HS-5 (cell line): ENCODE measurements at regions not wholly inside any gene's neighbourhood (a gene's known extent, or its start where the extent isn't known, plus 50 kb on each side); places are given as distances from the start of the nearest gene placed in this dataset.
"Not testable (repeated sequence)": the region's sequence is repeated elsewhere in the genome, so short reads cannot be mapped to it uniquely, and the experiment has no call there.

Experiments
- DNase-seq: peaks from one replicate; pipeline ENCODE4 v3.0.0-alpha.2; 2012; ENCODE audit warnings: low read depth

DNA sequence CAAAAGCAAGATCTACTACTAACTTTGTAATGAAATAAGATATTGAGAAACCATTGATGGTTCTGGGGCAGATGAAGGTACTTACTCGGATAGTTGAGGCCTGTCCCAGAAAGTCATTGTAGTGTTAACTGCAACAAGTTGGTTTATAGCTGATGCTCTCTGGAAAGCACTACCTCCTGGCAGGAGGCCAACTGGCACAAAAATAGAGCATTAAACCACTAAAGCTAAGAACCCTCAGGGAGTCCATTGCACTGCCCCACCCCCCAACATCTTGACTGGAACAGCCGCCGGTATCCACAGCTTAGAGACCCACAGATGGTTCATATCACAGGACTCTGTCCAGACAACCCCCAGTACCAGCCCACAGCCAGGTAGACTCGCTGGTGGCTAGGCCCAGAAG is 552.5 kb upstream of the CRIM1 start:
- DNase-seq = no peak

DNA sequence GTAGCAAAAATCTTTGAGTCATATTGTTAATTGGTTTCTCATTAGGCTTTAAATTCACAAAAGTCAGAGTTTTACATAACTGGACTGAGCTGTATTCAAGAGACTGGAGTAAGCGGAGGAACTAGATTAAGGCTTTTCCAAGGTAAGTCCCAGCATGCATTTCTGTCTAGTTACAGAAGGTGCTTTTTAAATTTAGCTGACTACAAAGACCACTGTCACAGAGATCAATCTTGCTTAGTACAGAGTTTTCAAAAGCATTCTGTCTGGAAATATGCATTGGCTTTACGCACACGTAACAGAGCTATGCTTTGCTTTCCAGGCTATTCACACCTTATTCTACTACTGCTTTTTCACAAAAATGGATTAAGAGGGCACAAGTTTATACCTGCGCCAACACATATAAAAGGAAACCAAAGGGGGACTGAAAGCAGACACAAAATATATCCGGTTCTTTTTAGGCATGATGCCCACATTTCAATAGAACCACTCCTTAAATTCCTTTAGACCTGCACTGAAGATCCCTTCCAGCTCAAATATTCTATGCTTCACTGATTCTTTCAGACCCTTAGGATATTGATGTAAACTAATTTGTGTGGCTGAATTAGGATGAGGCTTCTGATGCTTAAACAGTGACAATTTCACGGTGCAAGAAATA is 560.7 kb upstream of the CRIM1 start:
- no peak for DNase-seq

DNA sequence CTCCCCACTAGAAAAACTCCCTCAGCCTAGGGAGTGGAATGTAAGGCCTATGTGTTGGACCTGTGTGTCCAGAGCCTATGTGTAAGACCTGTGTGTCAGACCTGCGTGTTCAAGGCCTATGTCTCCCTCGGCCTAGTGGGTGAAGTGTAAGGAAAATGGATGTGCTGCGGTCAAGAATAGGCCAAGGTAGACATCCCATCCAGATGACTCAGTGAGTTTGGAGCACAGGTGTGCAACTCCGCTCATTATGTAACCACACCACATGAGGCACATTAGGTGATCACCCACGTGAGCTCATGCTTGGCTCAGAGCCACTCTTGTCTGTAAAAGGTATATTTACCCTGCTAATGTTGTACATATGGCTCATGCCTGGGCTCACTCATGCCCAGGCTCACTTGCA is 565.3 kb upstream of the CRIM1 start:
- no peak for DNase-seq

DNA sequence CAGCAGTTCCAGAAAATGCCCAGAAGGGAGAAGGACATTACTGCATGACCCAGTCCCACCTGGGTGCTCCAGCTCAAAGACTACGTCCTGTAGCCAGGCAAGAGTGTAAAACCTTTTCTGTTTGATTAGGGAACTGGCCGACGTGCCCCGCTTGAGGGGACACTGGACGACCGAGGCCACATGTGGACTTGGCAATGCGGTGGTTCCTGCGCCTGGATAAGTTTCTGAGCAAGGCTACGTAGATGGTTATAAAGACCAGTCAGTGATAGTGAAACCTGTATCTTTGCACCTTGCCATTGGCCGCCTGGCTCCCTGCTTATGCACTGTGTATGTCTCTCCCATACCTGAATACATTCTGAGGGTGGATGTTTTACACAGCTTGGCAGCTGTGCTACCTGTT is 567.0 kb upstream of the CRIM1 start:
- DNase-seq = no peak

DNA sequence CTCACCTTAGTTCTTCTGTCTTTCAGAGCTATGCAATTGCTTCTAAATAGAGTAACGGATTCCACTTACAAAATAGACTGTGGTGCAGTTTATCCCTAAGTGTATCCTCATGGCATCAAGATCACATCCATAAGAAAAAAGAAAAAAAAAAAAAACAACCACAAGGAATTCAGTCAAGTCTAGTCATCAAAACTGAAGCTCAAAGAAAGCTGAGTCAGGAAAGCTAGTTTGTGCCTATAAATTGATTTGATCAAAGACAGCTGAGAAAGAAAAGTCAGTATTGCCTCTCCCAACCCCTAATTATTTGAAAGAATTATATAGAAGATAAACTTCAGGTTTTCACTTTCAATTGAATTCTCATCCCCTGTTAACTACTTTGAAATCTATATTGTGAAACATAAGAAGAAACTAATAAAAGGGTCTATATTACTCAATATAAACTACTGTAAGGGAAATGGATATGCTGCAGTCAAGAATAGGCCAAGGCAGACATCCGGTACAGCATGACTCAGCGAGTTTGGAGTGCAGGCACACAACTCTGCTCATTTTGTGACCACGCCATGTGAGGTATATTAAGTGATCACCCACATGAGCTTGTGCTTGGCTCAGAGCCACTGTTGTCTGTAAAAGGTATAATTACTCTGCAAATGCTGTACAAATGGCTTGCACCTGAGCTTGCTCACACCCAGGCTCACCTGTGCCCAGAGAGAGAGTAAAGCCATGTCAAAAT is 568.1 kb upstream of the CRIM1 start:
- no peak for DNase-seq

DNA sequence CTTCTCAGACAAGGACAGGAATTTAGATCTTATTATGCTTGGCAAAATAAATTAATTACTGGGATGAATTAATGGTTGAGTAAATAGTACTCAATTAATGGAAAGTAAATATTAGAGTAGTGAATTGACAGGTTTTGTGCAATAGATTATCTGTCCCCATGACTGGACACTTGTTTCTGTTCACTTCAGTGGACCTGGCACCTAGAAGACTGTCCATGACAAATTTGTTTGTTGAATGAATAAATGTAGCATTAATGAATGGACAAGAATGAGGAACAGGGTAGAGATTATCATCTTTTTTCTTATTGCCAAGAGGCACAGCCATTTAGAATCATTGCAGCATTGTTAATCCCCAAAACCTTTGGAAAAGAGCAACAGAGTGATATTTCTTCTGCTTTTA is 570.0 kb upstream of the CRIM1 start:
- no peak for DNase-seq

DNA sequence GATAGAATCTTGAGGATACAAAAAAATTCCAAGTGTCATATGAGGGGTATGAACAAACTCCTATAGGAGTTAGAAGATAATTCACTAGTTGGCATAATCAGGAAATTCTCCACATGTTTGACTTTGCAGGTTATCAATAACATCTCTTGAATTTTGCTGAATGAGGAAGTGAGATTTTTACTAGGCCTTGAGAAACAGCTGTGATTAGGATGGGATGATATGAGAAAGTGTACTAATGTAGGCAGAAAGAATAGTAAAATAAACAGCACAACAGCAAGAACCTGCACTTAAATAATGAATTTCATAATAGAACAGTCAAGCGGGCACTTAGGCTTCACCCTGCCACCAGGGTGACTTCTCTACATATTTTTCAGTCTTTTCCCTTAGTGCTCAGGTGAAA is 570.8 kb upstream of the CRIM1 start:
- no peak for DNase-seq

DNA sequence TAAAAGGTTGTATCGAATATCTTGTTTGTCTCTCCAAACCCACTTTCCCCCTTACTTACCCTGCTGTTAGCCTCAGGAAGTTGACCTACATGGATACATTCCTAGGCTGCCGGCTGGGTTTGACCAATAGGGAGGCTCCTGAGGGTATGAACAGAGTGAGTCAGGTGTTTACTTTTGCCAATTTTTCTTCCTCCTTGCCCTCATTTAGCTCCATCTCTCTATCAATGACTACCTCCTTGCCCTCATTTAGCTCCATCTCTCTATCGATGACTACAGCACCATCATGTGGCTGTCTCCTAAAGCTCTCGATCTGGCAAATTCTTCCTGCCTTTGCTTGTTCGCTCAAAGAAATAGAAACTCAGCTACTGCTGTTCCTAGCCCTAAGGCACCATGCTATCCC is 571.9 kb upstream of the CRIM1 start:
- peak; percentile 40 for DNase-seq

DNA sequence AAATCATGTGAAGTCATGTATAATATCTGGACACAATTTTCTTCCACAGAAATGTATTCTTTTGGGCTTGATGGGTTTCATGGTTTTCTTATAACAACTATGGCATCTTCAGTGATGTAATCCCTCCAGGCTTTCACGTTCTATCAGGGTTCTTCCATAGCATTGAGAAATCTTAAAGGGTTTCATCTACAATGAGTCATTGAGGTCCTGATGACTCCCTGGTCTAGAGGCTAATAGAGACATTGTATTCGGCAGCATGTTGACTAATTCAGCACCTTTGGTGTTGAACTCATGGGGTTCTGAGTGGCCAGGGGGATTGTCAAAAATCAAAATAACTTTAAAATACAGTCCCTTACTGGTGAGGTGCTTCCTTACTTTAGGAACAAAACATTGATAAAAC is 614.0 kb upstream of the CRIM1 start:
- DNase-seq = peak; percentile 34

DNA sequence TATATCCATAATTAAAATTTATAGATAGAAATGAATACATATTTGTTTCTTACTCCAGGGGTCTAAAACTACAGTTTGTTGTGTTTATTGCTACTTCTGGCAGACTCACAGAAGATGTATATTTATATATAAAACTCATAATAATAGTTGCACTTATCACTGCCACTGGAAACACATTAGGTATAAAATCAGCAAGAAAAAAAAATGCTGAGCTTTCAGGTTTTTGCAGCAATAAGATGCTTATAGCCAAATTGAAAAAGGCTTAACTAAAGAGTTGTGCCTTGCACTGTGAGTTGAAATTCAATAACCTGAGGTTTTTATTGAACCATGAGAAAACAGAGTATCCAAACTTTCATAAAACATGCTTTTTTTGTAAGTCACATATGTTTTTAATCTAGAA is 623.9 kb upstream of the CRIM1 start:
- no peak for DNase-seq

DNA sequence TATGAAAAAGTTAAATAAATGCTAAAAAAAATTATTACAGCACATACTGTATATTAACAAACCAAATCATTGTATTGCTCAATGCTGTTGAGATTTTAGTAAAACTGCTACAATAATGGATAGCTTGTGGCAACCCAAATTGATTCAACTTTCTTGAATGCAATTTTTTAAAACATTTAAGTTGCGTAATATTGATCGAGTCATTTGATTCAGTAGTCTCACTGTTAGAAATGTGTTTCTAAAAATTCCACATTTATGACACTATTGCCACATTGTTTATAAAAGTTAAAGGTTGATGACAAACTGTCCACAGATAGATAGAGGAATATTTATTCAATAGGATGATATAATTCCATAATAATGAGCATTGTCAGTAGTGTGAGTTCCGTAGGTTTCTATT is 640.7 kb upstream of the CRIM1 start:
- peak; percentile 66 for DNase-seq

DNA sequence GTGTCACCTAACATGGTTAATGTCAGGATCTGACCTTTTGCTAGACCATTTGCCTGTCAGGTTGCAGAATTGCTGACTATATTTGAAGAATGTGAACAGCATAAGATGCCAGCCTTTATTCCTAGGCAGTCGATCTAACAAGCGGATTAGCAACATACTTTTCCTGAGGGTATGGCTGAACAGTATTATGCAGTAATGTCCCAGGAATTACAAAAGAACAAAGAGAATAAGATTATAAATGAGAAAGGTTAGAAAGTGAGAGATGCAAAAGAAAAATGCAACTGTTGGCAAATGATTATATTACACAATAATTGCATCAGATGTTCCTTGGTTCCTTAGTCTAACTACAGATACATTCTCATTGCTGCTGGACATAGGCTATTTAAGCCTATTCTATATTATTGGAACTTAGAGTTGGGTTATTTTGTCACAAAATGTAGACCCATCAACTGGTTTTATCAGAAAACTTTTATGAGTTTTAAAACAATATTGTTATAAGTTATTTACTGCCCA is 647.1 kb upstream of the CRIM1 start:
- no peak for DNase-seq

DNA sequence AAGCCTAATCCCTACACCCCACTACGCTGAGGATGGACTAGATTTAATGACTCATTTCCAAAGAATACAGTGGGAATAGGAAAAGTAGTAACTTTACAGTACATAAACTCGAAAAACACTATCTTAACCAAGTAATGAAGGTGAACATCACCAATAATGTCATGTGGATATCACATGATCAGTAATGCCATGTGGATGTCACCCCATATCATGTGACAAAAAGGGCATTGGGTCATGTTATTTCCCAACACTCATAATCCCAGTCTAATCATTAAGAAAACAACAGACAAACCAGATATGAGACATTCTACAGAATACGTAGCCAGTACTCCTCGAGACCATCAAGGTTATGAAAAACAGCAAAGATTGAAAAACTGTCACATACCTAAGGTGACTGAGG is 667.3 kb upstream of the CRIM1 start:
- no peak for DNase-seq

DNA sequence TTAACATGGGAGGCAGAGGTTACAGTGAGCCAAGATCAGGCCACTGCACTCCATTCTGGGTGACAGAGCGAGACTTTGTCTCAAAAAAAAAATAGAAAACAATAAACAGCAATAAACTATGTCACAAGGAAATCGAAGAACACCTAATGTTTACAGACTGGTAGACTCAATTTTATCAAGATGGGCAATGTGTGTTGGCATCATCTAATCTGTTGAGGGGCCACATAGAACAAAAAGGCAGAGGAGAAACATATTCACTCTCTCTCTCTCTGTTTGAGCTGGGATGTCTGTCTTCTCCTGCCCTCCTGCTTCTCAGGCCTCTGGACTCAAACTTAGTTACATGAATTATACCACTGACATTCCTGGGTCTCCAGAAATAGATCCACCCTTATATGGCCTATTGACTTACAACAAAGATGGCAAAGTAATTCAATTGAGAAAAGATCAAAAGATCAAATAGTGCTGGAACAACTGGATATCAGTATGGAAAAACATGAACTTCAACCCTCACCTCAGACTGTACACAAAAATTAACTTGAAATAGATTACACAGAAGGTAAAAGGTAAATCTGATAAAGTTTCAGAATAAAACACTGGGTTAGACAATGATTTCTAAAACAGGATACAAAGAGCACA is 703.8 kb upstream of the CRIM1 start:
- DNase-seq = no peak

DNA sequence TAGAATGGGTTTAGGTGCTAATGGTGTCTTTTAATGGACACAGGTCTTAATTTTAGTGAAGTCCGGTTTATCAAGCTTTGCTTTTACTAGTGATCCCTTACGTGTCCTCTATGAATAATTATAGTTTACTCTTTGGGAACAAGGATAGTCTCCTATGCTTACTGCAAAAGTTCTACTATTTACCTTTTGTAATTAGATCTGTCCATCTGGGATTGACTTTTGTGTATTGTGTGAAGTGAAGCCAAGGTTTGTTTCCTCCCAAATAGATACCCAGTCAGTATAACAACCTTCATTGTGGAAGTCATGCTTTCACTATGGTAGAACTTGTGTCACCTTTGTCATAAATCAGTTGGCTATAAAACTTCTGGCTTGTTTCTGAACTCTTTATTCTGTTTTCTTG is 740.9 kb upstream of the CRIM1 start:
- DNase-seq = no peak

DNA sequence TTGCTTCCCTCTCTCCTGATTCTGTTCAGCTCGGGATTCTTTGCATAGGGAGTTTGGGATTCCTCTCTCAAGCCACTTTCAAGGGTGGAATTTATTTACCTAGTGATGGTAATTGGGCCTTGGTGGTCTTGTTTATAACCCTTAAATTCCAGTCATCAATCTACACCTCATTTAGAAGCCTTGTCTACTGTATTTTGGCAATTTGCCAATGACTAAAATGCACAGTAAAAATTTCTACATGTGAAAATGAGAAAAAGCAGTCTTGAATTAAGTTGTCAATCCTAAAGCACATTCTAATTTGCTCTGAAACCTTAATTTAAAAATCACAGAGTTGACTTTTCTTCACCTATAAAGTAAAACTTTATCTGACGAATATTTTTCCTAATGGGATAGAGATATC is 749.2 kb upstream of the CRIM1 start:
- DNase-seq = no peak

DNA sequence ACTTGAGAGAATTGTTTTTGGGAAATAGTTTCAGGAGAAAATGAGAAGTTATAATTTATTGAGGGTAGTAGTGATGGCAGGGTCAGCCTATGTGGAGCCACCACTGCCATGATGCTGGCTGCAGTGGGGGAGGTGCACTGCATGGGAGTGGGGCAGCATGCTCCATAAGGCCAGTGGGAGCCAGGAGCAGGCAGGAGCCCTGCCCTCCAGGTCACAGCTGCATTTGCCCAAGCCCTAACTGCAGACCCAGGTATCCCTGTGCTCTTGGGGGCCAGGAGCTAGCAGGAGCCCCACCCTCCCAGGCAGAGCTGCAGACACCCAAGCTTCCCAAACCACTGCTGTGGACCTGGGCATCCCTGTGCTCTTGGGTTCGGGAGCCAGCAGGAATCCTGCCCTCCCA is 757.3 kb upstream of the CRIM1 start:
- no peak for DNase-seq

DNA sequence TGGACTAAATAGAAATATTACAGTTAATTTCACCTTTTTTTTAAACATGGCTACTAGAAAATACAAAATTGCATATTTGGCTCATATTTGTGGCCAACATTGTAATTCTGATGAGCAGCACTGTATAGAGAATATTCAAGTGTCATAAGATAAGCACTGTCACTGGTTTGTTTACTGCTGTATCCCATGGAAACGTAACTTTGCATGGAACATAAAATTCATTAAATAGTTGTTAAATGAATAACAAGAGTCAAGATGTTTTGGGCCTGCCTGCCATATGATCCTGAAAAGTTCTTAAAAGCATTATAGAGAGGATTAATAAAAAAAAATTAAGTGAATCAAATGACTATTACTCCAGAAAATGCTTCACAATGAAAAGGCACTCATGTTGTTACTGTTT is 763.7 kb upstream of the CRIM1 start:
- DNase-seq = no peak

DNA sequence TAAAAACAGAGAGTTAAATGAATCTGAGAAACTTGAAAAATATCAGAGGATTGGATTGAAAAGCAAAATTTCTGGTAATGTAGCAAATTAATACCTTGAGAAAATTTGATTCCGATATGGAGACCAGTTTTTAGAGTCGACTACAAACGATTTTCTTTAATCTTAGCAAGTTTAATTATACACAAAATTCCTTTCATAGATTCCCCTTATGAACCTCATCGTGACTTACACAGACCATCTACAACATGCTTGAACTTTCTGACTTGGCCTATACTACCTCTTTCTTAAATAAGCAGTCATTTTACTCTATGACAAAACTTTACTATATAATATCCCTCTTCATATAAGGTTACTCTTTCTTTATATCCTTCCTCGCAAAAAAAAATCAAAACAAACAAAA is 769.6 kb upstream of the CRIM1 start:
- no peak for DNase-seq

DNA sequence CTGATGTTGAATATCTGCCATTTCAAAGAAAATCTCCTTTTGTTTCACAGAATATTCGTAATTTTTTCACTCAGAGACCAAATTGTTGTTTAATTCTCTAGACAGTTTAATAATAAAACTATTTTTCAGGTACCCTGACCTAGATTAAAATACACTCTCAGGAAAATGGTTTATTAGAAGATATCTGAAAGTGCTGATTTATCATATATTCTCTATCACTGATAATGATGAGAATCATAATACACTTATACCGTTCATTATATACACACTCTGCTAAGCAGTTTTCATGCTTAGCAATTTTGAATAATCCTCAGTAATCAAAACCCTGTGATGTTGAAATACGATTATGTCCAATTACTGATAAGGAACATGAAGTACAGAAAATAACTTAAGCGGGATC is 772.9 kb upstream of the CRIM1 start:
- DNase-seq = no peak

DNA sequence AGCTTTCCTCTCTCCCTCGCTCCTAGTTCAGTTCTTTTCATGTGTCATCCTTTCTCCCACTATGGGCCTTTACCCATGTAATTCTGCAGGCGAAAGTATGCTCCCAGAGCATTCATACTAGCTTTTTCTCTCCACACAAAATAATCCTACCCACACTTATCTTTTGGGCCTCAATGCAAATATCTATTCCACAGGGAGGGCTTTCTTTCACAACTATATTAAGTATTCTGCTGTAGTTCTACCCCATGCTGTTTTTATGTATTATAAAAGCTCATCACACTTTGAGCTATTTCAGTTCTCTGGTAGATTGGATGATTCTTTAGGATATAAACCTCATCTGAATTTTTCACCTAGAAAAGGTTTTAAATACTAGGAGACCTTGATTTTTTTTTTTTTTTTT is 774.6 kb upstream of the CRIM1 start:
- DNase-seq = no peak

DNA sequence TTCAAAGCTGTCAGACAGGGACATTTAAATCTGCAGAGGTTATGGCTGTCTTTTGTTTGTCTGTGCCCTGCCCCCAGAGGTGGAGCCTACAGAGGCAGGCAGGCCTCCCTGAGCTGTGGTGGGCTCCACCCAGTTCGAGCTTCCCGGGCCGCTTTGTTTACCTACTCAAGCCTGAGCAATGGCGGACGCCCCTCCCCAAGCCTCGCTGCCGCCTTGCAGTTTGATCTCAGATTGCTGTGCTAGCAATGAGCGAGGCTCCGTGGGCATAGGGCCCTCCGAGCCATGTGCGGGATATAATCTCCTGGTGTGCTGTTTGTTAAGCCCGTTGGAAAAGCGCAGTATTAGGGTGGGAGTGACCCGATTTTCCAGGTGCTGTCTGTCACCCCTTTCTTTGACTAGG is 787.0 kb upstream of the CRIM1 start:
- DNase-seq = not testable (repeated sequence)

DNA sequence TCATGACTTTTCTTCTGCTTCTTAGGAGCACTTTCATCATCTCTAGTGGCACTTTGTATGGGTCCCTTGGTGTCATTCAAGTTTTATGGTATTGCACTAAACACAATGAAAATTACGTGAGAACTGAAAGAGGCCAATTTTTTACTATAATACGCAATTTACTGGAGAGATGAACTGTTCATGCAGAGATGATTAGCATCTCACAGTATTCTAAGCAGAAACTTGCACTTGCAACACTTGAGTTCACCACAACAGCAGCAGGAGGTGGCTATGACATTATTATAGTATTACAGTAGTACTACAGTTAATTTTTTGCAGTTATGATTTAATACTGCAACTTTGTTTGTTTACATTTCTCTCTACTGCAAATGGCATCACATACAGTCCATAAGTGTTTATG is 793.1 kb upstream of the CRIM1 start:
- no peak for DNase-seq

DNA sequence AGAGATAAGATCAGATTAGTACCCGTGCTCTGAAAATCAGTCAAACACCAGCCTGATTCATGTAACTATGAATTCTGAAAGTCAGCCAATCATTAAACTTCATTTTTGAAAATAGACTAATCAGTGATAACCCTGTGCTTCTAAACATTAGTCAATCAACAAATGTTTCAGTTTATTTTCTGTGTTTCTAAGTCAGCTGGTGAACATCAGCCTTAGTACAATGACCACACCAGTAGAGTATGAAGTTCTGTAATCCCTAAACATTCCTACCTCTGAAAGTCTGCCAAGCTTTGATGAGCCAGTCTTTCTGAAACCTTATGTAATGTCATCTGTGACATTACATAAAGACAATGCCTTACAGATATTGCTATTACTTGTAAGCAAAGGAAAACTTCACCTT is 807.4 kb upstream of the CRIM1 start:
- peak; percentile 88 for DNase-seq
